T-helper 1 cell treated with Interleukin-12 subunit alpha and Interleukin-12 subunit beta and Interleukin-4 antibody, amounts not matched to agents 30 ng/mL and 1 ng/mL, for 36 hours (primary cell): ENCODE measurements at regions not wholly inside any gene's neighbourhood (a gene's known extent, or its start where the extent isn't known, plus 50 kb on each side); places are given as distances from the start of the nearest gene placed in this dataset.

Source experiments
- intact Hi-C: fragments of 100-400 bp; cut with micrococcal nuclease; formaldehyde crosslinking; loops from one replicate; pipeline ENCODE4 v1.15.1; 2024

DNA sequence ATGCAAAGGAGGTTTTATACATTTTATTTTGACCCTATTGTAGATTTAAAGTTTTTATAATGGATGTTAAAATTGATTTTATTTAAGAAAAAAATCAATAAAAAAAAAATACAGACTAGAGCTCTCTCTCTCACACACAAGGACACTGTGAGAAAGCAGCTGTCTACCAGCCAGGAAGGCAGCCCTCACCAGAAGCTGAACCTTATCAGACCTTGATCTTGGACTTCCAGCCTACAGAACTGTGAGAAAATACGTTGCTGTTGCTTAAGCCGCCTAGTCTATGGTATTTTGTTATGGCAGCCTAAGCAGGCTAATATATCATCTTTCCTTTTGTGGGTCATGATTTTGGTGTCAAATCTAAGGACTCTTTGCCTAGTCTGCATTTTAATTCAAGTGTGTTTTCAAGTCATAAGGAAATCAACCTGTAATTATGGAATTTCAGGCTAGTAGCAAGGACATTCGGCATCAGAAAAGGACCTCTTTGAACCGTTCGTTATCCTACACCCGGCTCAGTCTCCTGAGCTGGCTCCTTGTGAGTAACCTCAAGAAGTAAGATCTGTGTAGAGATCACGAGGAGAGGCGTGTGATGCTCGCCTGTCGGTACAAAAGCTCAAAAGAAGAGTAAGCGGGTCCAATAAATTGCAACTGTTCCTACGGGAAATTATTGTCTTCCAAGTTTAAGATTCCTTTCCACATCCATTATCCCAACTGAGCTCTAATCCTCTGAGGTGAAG is 98.2 kb downstream of the PDCL3 start:
- intact Hi-C loops, result no loop called here

DNA sequence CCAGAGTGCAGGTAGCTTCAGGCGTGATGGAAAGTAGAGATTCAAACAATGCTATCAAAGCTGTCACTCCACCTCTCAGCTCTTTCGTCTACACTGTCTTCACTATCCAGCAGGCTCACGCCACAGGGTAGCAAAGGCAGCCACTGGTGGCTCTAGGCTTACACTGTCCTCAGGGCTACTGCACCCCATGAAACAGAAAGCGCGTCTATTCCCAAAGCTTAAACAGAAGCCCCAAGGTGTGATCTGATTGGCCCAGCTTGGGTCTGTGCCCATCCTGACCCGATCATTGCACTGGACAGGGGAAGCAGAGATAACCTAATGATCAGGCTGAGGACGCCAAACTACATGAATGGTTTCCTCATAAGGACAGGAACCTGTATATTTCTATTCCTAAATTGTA is 100.1 kb downstream of the PDCL3 start:
- intact Hi-C loops, result no loop called here

DNA sequence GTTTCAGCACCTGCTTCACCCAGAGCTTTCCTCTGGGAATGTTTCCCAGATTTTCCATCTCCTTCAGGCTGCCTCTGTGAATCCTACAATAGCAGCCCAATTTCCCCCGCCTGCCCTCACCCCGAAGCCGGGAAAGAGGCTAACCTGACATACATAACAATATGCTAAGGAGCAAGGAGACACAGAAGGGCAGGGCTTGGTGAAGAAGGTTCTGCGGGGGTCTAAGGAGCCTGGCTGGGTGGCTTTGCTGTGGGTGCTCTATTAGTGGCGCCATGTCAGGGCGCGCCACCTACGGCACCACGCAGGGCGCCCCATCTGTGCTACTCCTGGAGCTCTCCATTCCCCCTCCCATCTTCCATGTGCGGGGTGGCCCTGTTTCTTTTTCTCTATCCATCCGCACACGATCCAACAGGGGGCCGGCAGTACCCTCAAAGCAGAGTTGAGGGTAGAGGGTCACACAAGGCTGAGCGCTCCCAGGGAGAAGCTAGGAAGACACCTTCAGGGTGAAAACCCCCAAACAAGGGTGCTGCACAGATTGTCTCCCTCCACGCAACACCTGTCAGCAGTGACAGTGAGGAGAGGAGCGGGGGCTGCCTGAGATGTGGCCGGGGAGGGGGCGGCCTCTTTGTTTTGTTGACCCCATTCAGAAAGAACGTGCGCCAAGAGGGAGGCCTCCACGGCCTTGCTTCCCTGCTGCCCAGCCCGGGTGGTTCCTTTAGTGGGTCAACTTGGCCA is 101.4 kb downstream of the PDCL3 start:
- intact Hi-C loops, result no loop called here

DNA sequence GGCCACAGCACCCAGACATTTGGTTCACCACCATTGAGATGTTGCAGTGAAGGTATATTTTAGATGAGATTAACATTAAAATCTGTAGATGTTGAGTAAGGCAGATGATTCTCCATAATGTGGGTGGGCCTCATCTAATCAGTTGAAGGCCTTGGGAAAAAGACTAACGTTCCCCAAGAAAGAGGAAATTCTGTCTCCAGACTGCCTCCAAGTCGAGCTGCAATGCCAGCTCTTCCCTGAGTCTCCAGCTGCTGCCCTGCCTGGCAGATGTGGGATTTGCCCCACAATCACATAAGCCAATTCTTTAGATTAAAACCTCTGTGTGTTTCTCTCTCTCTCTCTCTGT is 101.9 kb downstream of the PDCL3 start:
- intact Hi-C loops, result no loop called here

DNA sequence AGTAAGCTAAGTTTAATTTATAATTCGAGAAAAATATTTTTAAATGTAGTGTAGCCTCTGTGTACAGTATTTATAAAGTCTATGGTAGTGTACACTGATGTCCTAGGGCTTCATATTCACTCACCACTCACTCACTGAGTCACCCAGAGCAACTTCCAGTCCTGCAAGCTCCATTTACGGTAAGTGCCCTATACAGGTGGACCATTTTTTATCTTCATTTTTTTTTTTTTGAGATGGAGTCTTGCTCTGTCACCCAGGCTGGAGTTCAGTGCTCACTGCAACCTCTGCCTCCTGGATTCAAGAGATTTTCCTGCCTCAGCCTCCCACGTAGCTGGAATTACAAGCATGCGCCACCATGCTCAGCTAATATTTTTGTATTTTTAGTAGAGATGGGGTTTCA is 104.2 kb downstream of the PDCL3 start:
- intact Hi-C loops, result no loop called here

DNA sequence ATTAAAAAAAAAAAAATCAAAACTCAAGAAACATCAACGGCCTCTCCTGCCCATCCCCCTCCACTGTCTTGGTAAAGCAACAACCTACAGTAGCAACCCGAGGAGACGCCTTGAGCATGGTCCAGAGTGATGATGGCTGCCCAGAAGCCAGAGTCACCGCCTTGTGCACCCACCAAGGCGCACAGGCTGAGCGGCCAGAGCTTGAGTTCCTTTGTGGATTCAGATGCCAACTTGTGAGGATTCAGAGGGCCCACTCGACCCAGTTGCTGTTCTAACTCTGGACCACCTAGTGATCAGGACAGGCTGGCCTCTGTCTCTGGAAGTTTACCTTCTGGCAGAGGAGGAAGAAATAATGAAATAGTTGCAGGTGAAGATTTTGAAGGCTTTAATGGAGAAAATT is 105.0 kb downstream of the PDCL3 start:
- intact Hi-C loops, result no loop called here

DNA sequence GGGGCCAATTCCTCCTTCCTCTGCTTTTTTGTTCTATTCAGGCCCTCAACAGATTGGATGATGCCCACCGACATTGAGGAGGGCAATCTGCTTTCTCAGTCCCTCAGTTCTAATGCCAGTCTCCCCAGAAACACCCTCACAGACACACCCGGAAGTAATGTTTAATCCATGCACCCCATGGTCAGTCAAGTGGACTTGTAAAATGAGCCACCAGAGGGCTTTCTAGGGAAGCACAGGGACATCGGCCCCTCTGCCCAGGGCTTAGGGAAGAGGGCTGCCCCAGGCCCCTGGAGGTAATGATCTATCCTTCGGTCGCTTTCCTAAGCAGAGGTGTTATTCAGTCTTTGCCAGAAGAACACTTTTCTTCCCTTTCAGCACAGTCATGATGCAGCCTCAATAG is 107.4 kb downstream of the PDCL3 start:
- intact Hi-C loops, result no loop called here

DNA sequence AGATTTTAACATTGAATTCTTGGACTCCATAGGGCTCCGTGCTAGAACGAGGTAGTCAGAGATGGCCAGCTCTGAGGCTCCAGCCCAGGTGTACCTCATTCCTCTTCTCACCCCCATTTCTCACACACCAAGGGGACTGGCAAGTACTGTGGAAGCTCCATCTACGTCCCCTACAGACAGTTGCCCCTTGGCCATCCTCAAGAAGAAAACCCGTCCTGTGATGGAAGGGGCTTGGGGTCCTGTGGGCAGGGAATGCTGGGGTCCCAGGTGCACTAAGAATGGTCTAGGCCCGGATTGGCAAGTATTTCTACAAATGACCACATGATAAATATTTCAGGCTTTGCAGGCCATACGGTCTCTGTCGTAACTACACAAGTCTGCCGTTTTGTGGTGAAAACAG is 110.3 kb downstream of the PDCL3 start:
- intact Hi-C loops, result no loop called here

DNA sequence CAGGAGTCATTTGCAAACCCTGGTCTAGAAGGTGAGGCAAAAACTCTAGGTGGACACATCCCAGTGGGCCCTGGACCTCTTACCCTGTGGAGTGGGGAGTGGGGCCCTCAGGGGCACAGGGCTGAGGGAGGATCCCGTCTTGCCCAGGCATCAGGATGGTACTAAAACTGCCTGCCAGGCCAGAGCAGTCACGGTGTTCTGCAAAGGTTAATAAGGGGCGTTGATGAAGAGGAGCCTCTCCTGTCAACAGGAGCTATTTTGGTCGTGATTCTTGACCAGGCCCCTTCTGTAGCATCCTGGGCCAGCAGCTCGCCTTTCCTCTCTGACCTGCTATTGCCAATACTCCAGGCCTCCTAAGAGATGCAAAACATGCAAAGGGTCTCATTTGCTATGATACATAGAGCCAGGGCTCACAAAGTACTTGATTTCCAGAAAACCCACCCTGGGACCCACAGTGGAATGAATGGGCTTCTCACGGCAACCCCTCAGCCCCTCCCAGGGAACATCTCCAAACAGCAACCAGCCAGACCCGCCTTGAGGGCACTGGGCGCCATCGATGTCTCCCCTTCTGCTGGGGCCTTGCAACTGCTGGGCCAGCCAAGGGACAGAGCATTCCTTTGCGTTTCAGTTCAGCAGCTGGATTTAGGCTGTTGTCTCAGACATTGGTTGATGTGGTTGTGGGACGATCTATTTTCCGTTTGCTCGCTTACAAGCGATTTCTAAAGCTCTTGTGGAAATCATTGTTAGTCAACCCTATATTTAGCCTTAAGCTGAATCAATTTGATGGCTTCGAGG is 111.1 kb downstream of the PDCL3 start:
- intact Hi-C loops, result no loop called here

DNA sequence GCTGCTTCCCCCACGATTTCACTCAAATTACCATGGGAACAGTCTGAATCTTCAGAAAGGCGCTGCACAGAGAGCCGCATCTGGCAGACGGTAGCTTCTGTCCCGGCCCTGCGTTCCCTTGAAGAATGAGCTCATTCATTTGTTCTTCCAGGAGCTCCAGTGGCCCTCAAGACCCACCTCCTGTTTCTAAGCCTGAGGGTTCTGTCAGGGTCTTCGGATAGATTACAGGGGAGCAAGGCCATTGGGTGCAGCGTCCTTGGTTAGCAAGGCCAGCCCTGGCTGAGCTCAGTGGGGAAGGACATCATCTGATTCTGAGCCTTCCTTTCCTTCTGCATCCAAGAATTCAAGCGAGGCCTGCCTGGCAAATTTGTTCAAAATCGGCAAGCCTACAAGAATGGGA is 111.9 kb downstream of the PDCL3 start:
- intact Hi-C loops, result no loop called here

DNA sequence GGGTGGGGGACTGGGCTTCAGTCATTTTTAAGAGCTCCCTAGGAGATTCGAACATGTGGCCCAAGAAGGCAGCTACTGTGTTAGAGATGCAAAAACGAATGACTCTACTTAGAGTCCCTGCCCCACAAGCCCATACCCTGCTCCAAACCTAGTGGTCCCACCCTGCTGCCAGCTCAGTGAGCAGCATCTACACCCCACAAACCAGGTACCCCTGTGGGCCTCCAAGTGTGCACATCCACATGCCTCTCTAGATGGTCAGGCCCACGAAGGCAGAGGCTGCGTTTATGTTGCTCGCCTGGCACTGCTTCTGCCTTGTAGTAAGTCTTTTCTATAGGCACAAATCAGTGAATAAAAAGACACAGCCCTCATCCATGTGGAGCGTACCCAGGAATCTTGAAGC is 112.6 kb downstream of the PDCL3 start:
- intact Hi-C loops, result no loop called here

DNA sequence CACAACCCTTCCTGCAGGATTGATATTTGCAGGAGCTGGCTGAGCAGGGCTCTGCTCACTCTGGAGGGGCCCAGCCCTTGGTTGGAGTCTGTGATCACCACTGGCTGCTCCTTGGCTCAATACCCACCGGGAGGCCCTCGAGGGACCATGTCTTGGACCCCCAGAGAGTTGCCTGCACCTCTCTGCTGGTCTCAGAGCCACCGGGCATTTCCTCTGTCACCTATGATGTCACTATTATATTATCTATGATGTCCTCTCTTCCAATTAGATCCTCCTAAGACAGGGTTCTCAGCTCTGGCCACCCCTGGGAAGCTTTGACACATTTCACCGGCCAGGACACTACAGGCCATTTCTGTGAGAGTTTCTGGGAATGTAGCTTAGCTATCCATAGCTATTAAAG is 113.1 kb downstream of the PDCL3 start:
- intact Hi-C loops, result no loop called here

DNA sequence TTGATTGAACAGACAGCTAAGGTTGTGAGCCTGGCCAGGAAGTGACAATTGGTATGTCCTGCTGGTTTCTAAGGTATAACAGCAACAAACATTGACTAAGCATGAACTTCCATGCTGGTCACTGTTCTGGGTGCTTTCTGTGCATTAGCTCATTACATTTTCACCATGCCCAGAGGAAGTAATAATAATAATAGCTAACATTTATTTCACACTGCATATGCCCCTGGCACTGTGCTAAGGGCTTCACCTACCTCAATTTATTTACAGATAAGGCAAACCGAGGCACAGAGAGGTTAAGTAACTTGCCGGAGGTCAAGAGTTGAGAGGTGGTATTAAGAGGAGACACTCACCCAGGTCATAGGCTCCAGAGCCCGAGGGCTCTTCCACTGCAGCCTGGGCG is 113.6 kb downstream of the PDCL3 start:
- intact Hi-C loops, result no loop called here

DNA sequence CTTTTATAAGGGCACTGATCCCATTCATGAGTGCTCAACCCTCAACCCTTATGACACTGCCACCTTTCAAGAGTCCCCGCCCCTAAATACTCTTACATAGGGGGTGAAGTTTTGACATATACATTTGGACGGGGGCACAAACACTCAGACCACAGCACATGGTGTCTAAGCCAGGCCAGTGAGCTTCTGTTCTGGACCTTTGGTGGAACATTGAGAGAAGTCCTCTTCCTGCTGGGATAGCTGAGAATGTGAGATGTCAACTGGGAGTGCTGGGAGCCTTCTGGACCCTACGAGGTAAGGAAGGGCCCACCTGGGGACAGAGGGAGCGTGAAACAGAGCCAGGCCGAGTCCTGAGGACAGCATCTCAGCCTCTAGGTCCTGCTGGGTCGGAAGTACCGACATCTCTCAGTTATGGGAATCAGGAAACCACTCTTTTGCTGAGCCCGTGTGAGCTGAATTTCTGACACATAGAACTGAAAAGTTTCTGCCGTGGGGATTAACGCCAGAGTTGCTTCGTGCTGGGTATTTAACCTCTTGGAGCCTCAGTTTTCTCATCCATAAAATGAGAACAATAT is 114.9 kb downstream of the PDCL3 start:
- intact Hi-C loops, result no loop called here

DNA sequence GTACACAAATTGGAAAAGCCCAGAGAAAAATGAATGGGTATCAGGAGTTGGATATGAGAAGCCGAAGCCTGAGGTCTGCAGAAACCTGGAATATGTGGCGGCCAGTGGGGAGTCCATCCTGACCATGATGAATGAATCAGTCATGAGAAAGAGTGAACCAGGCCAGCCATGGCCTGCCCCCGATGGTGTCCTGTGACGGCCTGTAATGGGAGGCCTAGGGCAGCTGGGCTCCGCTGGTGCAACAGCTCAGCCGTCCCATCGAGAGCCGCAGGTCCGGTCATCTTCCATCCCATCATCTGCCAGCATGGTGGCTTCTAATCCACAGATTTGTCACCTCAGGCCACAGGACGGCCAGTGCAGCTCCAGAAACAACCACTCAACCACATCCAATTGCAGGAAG is 116.4 kb downstream of the PDCL3 start:
- intact Hi-C loops, result no loop called here

DNA sequence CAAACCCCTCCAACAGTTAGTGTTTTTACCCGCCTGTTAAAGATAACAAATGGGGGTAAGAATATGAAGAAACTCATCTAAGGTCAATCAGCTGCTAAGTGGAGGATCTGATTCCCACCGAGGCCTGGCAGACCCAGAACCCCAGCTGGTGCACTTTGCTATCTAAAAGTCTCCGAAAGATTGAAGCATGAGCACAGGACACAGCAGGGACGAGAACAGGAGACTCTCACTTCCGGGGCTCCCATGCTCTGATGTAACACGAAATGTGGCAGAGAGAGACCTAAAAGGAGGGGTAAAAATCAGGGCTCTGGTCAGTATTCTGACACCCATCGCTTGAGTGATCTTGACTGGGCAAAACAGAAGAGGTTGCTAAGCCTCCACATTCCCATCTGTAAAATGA is 119.7 kb downstream of the PDCL3 start:
- intact Hi-C loops, result no loop called here

DNA sequence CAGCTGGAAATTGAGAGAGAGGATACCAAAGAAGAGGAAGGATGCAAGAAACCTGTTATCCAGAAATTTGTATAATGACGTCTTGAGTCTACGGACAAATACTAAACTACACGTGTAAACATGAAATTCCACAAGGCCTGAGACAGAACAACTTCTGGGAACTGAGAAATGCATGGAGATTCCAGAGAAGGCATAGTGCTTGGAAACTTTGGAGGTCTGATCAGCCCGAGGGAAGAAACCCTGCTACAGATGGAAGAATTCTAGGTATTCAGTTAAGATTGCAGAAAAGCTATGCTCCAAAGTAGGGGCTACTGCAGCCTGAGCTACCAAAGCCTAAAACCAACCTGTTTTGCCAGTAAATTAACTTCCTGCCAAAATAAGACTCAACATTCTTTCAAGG is 120.4 kb downstream of the PDCL3 start:
- intact Hi-C loops, result no loop called here

DNA sequence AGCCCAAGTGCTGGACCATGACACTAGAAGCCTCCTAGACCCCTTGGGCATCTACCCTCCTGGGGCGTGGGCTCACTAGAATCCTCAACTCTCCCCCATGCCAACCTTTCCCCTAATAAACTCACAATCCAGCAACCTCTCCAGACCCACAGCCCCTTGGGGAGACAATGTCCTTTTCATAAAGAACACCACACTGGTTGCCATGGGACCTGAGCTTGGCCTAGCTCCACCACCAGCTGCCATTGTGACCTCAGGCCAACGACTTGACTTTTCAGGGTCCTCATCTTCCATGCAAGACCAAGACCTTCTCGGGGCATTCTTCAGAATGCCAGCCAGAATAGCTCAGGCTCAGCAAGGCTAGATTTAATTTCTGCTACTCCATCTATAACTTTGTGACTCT is 128.1 kb upstream of the NPAS2 start:
- intact Hi-C loops, result no loop called here

DNA sequence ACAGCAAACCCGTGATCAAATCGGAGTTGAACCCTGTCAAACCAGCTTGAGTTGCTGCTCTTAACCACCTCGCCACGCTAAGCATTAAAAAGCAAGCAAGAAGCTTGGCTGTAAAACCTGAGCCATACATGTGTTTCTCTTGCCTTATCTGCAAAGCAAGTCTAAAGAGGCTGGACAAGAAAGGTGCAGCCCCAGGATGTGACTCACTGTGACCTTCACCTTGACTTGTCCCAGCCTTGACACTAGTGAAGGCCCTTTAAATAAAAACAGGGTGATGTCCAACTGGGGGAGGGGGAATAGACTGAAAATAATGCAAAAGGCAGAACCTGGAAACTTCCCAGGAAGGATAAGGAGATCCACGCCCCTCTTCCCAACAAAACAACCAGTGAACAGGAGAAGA is 127.6 kb upstream of the NPAS2 start:
- intact Hi-C loops, result no loop called here

DNA sequence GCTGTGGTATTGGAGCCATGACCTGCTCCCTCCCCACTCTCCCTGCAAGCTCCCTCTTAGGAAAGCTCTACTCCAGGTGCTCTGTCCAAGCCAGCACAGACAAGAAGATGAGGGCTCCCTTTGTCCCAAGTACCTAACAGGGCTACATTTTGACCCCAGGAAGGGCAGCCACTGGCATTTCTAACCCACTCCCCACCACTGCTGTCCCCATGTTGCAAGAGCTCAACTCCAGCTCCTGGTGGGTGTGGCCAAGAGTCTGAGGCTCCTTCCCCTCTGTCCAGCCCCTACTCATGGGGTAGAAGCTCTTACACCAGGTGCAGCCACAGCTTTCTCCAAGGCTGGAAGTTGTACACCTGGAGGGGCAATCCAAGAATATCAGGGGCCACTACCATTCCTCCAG is 127.0 kb upstream of the NPAS2 start:
- intact Hi-C loops, result no loop called here

DNA sequence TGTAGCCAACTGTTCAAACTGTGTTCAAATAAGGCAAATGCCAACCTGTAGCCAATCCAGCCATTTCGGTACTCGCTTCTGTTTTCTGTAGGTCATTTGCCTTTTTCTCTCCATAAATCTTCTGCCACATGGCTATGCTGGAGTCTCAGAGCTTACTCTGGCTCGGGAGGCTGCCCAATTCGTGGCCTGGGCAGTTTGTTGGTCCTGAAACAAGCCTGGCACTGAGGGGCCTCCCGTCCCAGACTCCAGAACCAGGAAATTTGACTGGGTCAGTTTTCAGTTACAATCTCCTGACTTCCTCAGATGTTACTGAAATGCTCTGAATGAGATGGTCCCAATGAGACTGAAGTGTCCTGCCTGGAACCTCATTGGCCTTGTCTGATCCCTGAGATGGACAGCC is 120.8 kb upstream of the NPAS2 start:
- intact Hi-C loops, result no loop called here

DNA sequence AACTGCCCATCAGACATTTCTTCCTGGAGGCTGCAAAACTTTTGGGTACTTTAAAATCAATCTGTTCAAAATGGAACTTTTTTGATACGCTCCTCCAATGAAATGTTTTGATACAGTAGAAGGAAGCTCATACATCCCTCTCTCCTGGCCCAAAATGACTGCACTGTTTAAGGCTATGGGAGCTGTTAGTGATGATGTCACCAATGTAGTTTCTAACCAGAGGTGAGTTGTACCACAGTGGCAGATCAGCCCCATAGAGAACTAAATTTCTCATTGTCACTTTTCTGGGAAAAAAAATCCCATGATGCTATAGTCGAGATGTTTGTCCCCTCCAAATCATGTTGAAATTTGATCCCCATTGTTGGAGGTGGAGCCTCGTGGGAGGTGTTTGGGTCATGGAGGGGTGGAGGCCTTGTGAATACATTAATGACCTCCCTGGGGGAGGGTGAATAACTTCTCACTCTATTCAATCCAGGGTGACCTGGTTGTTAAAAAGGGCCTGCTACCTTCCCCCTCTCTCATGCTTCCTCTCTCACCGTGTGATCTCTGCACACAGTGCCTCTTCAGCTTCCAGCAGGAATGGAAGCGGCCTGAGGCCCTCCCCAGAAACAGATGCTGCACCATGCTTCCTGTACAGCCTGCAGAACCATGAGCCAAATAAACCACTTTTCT is 117.4 kb upstream of the NPAS2 start:
- intact Hi-C loops, result no loop called here
